ENCODE measurements at regions not wholly inside any gene's neighbourhood (a gene's known extent, or its start where the extent isn't known, plus 50 kb on each side); places are given as distances from the start of the nearest gene placed in this dataset.

- H3K4me1 ChIP-seq (ENCODE audit: control insufficient read depth in 1 of 2, insufficient read depth in 2 of 2, low read length in 2 of 2) = peaks cover 6 to 45% of the 10 kb centered on the region in 2 experiments
- intact Hi-C loops (cut with micrococcal nuclease) = no loop called here
- no peaks in the 10 kb centered on the region for H4K20me1 ChIP-seq (ENCODE audit: insufficient read depth)
- no peak overlapping the region for H3K4me2 ChIP-seq (ENCODE audit: low read length)
- BruUV-seq (replicated peaks) = no TSS peak
- no peak for ATAC-seq
- H3K36me3 ChIP-seq (ENCODE audit: control insufficient read depth in 1 of 2, insufficient read depth in 2 of 2, low read length in 2 of 2) = no peaks in the 10 kb centered on the region
- no peak overlapping the region for H3K4me3 ChIP-seq (replicated peaks in 1 of 2; ENCODE audit: low read depth in 1 of 2, low read length in 2 of 2)
- POLR2A ChIA-PET = no interaction called here
- H3K27me3 ChIP-seq (ENCODE audit: insufficient read depth, low read length) = no peaks in the 10 kb centered on the region
- H3K27ac ChIP-seq (ENCODE audit: low read depth, low read length) = no peak overlapping the region
- no peak for DNase-seq (ENCODE audit: low read depth, low spot score)
- RAD21 ChIA-PET (ENCODE audit: low non-redundant PET in 1 of 2, low total read pairs in 2 of 2, uncharacterized antibody in 2 of 2, unreplicated experiment in 2 of 2) = no interaction called here
- H2AFZ ChIP-seq (ENCODE audit: low read depth, low read length, poor library complexity, severe bottlenecking) = peak overlapping the region; percentile 8
- no peaks in the 10 kb centered on the region for H3K9me3 ChIP-seq (ENCODE audit: control insufficient read depth in 1 of 2, insufficient read depth in 1 of 2, low read depth in 1 of 2, low read length in 2 of 2)
- TF ChIP-seq FOSL1 (IDR thresholded peaks at IDR 0.05; ENCODE audit: low read depth) = 0 out of 2 replicates have a peak, but pooled peaks have one; percentile 16
- no peak for TF ChIP-seq EZH2phosphoT487 (IDR thresholded peaks at IDR 0.05; ENCODE audit: borderline replicate concordance)
- TF ChIP-seq, protein P1, sequence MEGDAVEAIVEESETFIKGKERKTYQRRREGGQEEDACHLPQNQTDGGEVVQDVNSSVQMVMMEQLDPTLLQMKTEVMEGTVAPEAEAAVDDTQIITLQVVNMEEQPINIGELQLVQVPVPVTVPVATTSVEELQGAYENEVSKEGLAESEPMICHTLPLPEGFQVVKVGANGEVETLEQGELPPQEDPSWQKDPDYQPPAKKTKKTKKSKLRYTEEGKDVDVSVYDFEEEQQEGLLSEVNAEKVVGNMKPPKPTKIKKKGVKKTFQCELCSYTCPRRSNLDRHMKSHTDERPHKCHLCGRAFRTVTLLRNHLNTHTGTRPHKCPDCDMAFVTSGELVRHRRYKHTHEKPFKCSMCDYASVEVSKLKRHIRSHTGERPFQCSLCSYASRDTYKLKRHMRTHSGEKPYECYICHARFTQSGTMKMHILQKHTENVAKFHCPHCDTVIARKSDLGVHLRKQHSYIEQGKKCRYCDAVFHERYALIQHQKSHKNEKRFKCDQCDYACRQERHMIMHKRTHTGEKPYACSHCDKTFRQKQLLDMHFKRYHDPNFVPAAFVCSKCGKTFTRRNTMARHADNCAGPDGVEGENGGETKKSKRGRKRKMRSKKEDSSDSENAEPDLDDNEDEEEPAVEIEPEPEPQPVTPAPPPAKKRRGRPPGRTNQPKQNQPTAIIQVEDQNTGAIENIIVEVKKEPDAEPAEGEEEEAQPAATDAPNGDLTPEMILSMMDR (IDR thresholded peaks at IDR 0.05 in 2 of 3, conservative IDR thresholded peaks at IDR 0.05 in 1 of 3; ENCODE audit: borderline replicate concordance in 1 of 3, insufficient read depth in 1 of 3, low read depth in 2 of 3, low read length in 2 of 3) = no peak
- no peak for TF ChIP-seq YY1 (IDR thresholded peaks at IDR 0.05; ENCODE audit: extremely low read depth, insufficient replicate concordance, low read depth, low read length)
- CTCF ChIA-PET = no interaction called here
- no peaks in the 10 kb centered on the region for H3K79me2 ChIP-seq (ENCODE audit: insufficient read depth, low read length)
- H3K9ac ChIP-seq (ENCODE audit: low read length) = no peak overlapping the region
- H3K9me2 ChIP-seq (ENCODE audit: insufficient read depth) = no peaks in the 10 kb centered on the region
Measured at GRCh38 chr6:132065556-132065955, 114.4 kb upstream of the CCN2 start.

DNA sequence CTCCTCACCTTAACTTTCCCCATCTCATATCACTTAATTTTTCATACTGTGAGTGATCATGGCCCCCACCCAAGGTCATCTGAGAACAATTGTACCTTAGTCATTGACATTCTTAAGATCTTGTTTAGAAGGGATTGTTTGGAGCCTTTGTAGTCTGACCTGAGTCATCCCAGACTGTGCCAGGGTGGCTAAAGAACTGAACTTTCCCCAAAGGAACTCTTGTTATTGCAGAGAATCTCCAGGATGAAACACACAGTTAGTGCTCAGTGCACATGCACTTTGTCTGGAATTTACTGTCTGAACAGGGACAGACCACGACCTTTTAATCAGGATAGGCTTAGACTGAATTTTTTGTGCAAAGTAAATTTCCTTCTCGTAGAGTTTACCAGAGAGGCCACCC is 112.6 kb upstream of the CCN2 start:
- Histone ChIP-seq H2AFZ (ENCODE audit: low read depth, low read length, poor library complexity, severe bottlenecking) (peak overlapping the region; percentile 69), H3K4me3 (replicated peaks in 1 of 2; ENCODE audit: low read depth in 1 of 2, low read length in 2 of 2) (no peak overlapping the region), H3K9me3 (ENCODE audit: control insufficient read depth in 1 of 2, insufficient read depth in 1 of 2, low read depth in 1 of 2, low read length in 2 of 2) (no peaks in the 10 kb centered on the region), H3K4me2 (ENCODE audit: low read length) (peak overlapping the region; percentile 43), H3K79me2 (ENCODE audit: insufficient read depth, low read length) (no peaks in the 10 kb centered on the region), H3K27me3 (ENCODE audit: insufficient read depth, low read length) (no peaks in the 10 kb centered on the region), H3K36me3 (ENCODE audit: control insufficient read depth in 1 of 2, insufficient read depth in 2 of 2, low read length in 2 of 2) (no peaks in the 10 kb centered on the region), H3K9ac (ENCODE audit: low read length) (no peak overlapping the region), H3K4me1 (ENCODE audit: control insufficient read depth in 1 of 2, insufficient read depth in 2 of 2, low read length in 2 of 2) (peaks cover 6 to 50% of the 10 kb centered on the region in 2 experiments), H3K27ac (ENCODE audit: low read depth, low read length) (no peak overlapping the region), H4K20me1 (ENCODE audit: insufficient read depth) (no peaks in the 10 kb centered on the region), H3K9me2 (ENCODE audit: insufficient read depth) (no peaks in the 10 kb centered on the region)
- ChIA-PET POLR2A (no interaction called here), CTCF (no interaction called here), RAD21 (ENCODE audit: low non-redundant PET in 1 of 2, low total read pairs in 2 of 2, uncharacterized antibody in 2 of 2, unreplicated experiment in 2 of 2) (no interaction called here)
- intact Hi-C loops (cut with micrococcal nuclease) = no loop called here
- peak; percentile 88 for ATAC-seq
- peak; percentile 80 for DNase-seq (ENCODE audit: low read depth, low spot score)
- no TSS peak for BruUV-seq (replicated peaks)
- TF ChIP-seq YY1 (IDR thresholded peaks at IDR 0.05; ENCODE audit: extremely low read depth, insufficient replicate concordance, low read depth, low read length) = peak; percentile 12
- peak; percentile 82 for TF ChIP-seq FOSL1 (IDR thresholded peaks at IDR 0.05; ENCODE audit: low read depth)
- TF ChIP-seq REST (IDR thresholded peaks at IDR 0.05; ENCODE audit: low read depth) = no peak
- peak; percentile 76 for TF ChIP-seq SP1 (IDR thresholded peaks at IDR 0.05; ENCODE audit: low read depth)
- peak; percentile 95 for TF ChIP-seq TCF7L2 (IDR thresholded peaks at IDR 0.05; ENCODE audit: borderline replicate concordance, extremely low read depth, insufficient read depth, insufficient read length)
- TF ChIP-seq, protein P2, sequence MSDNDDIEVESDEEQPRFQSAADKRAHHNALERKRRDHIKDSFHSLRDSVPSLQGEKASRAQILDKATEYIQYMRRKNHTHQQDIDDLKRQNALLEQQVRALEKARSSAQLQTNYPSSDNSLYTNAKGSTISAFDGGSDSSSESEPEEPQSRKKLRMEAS (IDR thresholded peaks at IDR 0.05) = peak; percentile 50
- TF ChIP-seq ATF3 (IDR thresholded peaks at IDR 0.05) = no peak
- 0 out of 2 replicates have a peak, but pooled peaks have one; percentile 14 for TF ChIP-seq RAD21 (IDR thresholded peaks at IDR 0.05; ENCODE audit: low read depth)

Data from HCT116 (cell line).